ENCODE measurements at regions not wholly inside any gene's neighbourhood (a gene's known extent, or its start where the extent isn't known, plus 50 kb on each side); places are given as distances from the start of the nearest gene placed in this dataset.
A peak's percentile ranks its signal among the peaks of the same experiment; 100 is the strongest.

- Mint-ChIP-seq H3K27ac (no peak overlapping the region), H3K9me3 (peaks cover 5% of the 10 kb centered on the region), H3K36me3 (ENCODE audit: low read depth) (no peaks in the 10 kb centered on the region), H3K4me3 (no peak overlapping the region), H3K27me3 (ENCODE audit: low read depth) (no peaks in the 10 kb centered on the region), H3K4me1 (no peaks in the 10 kb centered on the region)
- TF ChIP-seq, protein P1, sequence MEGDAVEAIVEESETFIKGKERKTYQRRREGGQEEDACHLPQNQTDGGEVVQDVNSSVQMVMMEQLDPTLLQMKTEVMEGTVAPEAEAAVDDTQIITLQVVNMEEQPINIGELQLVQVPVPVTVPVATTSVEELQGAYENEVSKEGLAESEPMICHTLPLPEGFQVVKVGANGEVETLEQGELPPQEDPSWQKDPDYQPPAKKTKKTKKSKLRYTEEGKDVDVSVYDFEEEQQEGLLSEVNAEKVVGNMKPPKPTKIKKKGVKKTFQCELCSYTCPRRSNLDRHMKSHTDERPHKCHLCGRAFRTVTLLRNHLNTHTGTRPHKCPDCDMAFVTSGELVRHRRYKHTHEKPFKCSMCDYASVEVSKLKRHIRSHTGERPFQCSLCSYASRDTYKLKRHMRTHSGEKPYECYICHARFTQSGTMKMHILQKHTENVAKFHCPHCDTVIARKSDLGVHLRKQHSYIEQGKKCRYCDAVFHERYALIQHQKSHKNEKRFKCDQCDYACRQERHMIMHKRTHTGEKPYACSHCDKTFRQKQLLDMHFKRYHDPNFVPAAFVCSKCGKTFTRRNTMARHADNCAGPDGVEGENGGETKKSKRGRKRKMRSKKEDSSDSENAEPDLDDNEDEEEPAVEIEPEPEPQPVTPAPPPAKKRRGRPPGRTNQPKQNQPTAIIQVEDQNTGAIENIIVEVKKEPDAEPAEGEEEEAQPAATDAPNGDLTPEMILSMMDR (IDR thresholded peaks at IDR 0.05; ENCODE audit: unreplicated experiment in 3 of 3) = no peak
These were observed 103.8 kb downstream of the DDX53 start for GRCh38 chrX:23103546-23103945.

- peak overlapping the region in 1 of 3 experiments; percentile 37 for H3K27ac Mint-ChIP-seq
- H3K36me3 Mint-ChIP-seq (ENCODE audit: low read depth) = no peaks in the 10 kb centered on the region
- H3K9me3 Mint-ChIP-seq = no peaks in the 10 kb centered on the region
- no peak overlapping the region for H3K4me3 Mint-ChIP-seq
- TF ChIP-seq, protein P1 (IDR thresholded peaks at IDR 0.05; ENCODE audit: unreplicated experiment in 3 of 3) = no peak
- peaks cover 5% of the 10 kb centered on the region for H3K4me1 Mint-ChIP-seq
- H3K27me3 Mint-ChIP-seq (ENCODE audit: low read depth) = no peaks in the 10 kb centered on the region
These were observed 114.5 kb downstream of the DDX53 start for GRCh38 chrX:23114241-23114640.

DNA sequence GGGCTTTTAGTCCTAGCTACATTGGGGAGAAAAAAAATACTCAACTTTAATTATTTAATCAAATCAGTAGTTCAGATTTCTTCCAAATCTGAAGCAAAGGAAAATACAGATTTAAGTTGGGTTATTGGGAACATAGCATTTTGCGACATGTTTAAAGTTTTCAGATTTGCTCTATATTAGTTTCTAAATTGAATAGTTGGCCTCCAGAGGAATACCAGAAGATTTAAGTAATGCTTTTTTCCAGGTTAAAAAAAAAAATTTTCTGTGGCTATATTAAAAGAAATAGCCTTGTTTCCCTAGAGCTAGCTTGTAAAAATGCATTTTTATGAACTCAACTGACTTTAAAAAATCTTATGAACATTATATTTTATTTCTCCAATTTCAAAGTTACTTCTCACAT lies 115.9 kb downstream of the DDX53 start:
- H3K4me1 Mint-ChIP-seq = peaks cover 5% of the 10 kb centered on the region
- TF ChIP-seq, protein P1 (IDR thresholded peaks at IDR 0.05; ENCODE audit: unreplicated experiment in 3 of 3) = no peak
- H3K36me3 Mint-ChIP-seq (ENCODE audit: low read depth) = no peaks in the 10 kb centered on the region
- no peaks in the 10 kb centered on the region for H3K27me3 Mint-ChIP-seq (ENCODE audit: low read depth)
- no peak overlapping the region for H3K4me3 Mint-ChIP-seq
- H3K27ac Mint-ChIP-seq = no peak overlapping the region
- H3K9me3 Mint-ChIP-seq = no peaks in the 10 kb centered on the region

DNA sequence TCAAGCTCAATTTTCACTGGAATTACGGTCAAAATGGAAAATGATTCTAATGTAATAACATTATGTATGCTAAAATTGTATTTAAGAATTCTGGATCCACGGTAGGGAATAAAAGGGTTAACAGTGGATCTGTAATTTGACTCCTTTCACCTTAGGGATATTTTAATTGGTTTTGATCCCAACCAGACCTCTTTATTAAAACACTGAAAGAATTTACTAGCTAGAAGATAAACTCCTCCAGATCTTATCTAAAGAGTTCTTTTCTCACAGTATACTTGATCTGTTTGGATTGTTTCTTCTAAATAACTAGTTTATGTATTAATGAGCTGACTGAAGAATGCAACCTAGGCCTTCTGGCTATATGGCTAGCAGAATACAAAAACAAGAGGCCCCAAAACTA lies 118.4 kb downstream of the DDX53 start:
- peak overlapping the region; percentile 0 to 50 (median 11) for H3K27ac Mint-ChIP-seq
- H3K9me3 Mint-ChIP-seq = no peaks in the 10 kb centered on the region
- H3K4me3 Mint-ChIP-seq = no peak overlapping the region
- H3K27me3 Mint-ChIP-seq (ENCODE audit: low read depth) = no peaks in the 10 kb centered on the region
- H3K4me1 Mint-ChIP-seq = peaks cover 5% of the 10 kb centered on the region
- TF ChIP-seq, protein P1 (IDR thresholded peaks at IDR 0.05; ENCODE audit: unreplicated experiment in 3 of 3) = no peak
- no peaks in the 10 kb centered on the region for H3K36me3 Mint-ChIP-seq (ENCODE audit: low read depth)

GRCh38 chrX:23118890-23119527 lies 119.2 kb downstream of the DDX53 start:
- Mint-ChIP-seq H3K9me3 (no peaks in the 10 kb centered on the region), H3K4me3 (no peak overlapping the region), H3K27me3 (ENCODE audit: low read depth) (no peaks in the 10 kb centered on the region), H3K27ac (no peak overlapping the region), H3K4me1 (peaks cover 5% of the 10 kb centered on the region), H3K36me3 (ENCODE audit: low read depth) (no peaks in the 10 kb centered on the region)
- TF ChIP-seq, protein P1 (IDR thresholded peaks at IDR 0.05; ENCODE audit: unreplicated experiment in 3 of 3) = no peak

GRCh38 chrX:23127586-23127985 lies 127.8 kb downstream of the DDX53 start:
- Mint-ChIP-seq H3K27me3 (ENCODE audit: low read depth) (no peaks in the 10 kb centered on the region), H3K4me3 (no peak overlapping the region), H3K4me1 (peaks cover 6% of the 10 kb centered on the region), H3K27ac (no peak overlapping the region), H3K9me3 (no peaks in the 10 kb centered on the region), H3K36me3 (ENCODE audit: low read depth) (no peaks in the 10 kb centered on the region)
- TF ChIP-seq, protein P1 (IDR thresholded peaks at IDR 0.05; ENCODE audit: unreplicated experiment in 3 of 3) = no peak

Data from nephron (organoid).